Upper lobe of left lung (tissue), 4 donors: ENCODE measurements at regions not wholly inside any gene's neighbourhood (a gene's known extent, or its start where the extent isn't known, plus 50 kb on each side); places are given as distances from the start of the nearest gene placed in this dataset.
"Not testable (repeated sequence)": the region's sequence is repeated elsewhere in the genome, so short reads cannot be mapped to it uniquely, and the experiment has no call there.

Source experiments
- CTCF ChIP-seq, 6 experiments: fragments of 450-650 bp in 4 of 6; fragments of 200-600 bp in 2 of 6; sonication (generic) in 2 of 6; IDR thresholded peaks; one replicate each; pipeline ENCODE4 v1.5.1; 2016 to 2019; ENCODE audit warnings: antibody characterized with exemption in 6 of 6
- EP300 ChIP-seq, 4 donors: sonication (generic); formaldehyde crosslinking; IDR thresholded peaks; one replicate each; pipeline ENCODE4 v1.5.1; 2017; ENCODE audit warnings: antibody characterized with exemption in 4 of 4, control low read depth in 2 of 4
- POLR2A ChIP-seq, 4 donors: fragments of 450-650 bp; IDR thresholded peaks; one replicate each; pipeline ENCODE4 v1.5.1; 2016 to 2017; ENCODE audit warnings: antibody characterized with exemption in 4 of 4, mild to moderate bottlenecking in 2 of 4
- POLR2AphosphoS5 ChIP-seq, 2 donors: sonication (generic); formaldehyde crosslinking; IDR thresholded peaks; one replicate each; pipeline ENCODE4 v1.5.1; 2017; ENCODE audit warnings: antibody characterized with exemption in 2 of 2

GRCh38 chr16:86738322-86738721 is 160.0 kb downstream of the FOXL1 start:
- TF ChIP-seq CTCF, EP300, POLR2A, POLR2AphosphoS5 (IDR thresholded peaks at IDR 0.05): not testable (repeated sequence)
